IPS DF 4.7 (cell line): ENCODE measurements at regions not wholly inside any gene's neighbourhood (a gene's known extent, or its start where the extent isn't known, plus 50 kb on each side); places are given as distances from the start of the nearest gene placed in this dataset.

Experiments used
- DNase-seq: peaks from one replicate; pipeline ENCODE4 v3.0.0-alpha.2; 2013; ENCODE audit warnings: low spot score; ENCODE audit errors: extremely low read depth

DNA sequence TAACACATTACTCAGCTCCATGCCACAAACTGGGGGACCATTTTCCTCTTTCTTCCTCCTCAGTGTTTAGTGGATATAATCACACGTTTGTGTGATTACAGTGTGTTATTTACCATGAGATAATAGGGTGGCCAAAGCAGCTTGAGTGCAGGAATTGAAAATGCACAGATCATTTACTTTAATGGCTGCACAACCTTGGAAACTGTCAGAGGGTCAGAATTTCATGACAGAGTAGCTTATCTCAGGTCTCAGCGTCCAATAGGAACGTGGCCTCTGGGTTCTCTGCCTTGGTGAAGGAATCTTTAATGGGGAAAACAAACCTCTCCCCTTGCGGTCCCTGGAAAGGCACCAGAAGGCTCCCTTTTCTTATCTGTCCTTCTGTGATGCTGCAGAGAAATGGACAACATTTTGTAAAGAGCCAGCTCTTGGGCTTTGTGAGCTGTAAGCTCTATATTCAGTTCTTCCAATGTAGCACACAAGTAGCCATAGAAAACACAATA is 87.4 kb upstream of the CD180 start:
- no peak for DNase-seq

DNA sequence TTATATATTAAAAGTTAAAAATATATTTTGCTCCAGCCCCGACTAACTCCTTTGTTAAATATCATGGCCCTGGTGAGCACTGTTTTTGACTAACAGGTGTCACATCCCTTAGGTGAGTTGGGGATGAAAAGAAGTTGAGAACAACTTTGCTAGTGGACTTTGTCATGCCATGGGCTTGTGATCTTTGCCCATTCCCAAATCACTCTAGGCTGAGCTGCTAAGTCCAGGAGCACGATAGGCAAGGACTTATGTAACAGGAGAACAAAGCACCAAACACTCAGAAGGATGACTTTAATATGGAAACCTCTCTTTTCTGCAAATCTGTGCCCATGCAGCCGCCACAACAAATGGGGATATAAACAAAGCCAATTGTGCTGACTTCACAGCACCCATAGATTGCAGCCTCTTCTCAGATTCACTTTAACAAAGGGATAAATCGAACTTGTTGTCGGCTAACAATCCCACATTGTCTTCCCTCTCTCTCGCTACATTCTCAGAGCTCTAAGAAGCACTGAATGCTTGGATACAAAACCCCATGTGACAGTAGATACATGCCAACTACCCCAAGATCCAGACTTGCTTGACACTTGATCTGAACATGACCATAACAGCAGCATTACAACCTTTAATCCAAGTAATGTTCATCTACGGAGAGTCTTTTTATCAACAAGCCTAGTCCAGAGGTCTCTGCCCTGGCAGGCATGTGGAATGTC is 86.8 kb upstream of the CD180 start:
- no peak for DNase-seq

DNA sequence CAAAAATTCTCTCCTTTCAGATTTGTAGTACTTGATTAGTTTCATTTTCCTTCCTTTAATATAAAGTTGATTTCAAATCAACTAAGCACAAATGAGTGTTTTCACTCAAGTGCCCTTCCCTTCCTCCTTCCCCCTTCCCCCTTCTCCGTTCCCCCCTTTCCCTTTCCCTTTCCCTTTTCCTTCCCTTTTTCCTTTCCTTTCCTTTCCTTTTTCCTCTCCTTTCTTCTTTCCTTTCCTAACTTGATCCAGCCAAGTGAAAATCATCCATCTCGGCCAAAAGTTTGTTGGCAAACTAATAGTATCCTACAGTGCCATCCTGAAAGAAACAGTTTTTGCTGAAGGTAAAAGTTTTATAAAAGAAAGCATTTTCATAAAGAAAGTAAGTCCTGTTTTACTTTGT is 85.3 kb upstream of the CD180 start:
- DNase-seq, result no peak

DNA sequence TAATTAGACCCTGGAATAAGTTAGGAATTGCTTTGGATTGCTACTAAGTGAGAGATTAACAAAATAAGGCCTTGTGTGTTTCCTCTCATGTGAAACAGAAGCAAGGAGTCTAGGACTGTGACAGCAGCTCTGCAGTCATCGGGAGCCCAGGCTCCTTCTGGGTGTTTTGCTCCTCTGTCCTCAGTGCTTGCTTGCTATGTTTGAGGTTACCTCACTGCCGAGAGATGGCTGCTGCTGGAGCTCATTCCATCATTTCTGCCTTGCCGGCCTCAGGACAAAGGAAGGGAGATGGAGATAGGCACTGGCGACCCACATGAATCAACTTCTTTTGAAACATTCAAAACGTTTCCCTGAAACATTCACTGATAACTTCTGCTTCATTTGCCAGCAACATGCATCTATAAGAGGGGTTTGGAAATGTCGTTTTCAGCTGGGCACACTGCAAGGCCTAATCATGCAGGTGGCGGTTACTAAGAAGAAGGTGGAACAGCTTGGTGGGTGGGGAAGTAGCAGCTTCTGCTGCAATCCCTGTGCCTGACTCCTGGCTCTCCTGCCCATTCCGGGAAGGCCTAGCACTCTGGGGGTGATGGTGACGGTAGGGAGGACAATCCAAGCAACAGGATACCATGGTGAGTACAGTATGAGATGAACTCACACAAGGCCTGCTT is 77.2 kb upstream of the CD180 start:
- DNase-seq, result no peak

DNA sequence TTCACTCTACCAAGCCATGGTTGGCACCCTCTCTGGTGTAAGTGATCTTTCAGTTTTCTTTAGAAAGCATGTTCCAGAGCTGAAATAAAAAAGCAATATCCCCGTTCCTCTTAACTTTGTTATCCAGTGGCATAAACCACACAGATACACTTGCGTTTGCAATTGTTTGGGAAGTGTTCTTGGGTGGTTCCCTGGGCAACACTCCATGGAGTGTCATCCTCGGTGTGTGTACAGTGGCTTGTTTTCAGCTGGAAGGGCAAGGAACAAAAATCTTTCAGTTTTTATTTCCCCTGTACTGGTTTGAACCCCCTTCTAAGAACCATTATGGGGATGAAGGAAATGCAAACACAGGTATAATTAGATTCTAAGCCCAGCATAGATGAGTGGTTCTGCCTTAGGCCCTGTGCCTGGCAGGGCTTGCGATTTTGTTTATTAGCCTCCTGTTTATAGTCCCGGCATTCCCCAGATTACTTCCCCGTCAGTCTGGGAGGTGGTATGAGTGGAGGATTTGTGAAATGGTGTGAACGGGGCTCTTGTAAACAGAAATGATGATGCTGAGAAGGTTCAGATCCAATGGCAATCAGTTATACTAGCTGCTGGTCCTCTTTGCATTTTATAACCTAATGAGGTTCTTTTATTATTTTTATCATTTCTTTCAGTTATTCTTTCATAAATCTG is 76.0 kb upstream of the CD180 start:
- DNase-seq, result no peak

DNA sequence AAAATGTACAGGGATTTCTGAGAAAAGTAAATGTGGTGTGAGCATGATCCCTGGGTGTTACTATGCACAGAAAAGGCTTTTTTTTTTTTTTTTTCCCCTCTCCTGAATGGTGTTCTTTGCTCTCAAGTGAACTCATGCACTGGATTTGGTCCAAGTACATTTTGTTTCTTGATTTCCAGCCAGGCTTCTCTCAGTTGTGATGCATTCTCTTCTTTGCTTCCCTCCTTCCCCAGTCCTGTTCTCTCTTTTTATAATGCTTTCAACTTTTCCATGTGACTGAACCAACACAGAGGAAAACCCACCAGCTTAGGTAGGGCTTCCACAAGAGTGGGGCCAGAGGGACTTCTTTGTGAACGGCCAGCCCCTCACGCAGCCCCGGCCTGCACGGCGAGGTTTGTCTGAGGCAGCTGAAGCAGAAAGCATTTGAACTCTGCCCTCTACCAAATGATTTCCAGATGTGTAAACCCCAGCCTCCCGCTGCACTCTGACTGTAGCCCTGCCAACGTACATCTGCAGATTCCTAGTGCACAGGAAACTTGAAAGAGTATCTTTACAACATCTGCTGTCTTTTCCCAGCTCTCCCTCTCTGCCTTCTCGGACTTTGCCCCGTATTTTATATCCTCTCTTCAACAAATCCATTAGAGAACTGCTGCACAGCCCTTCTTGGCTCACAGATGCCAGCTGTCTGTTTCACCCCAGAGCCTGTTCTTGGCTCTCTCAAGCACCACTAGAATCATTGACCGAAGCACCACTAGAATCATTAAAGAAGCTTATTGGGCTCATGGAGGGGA is 71.8 kb upstream of the CD180 start:
- DNase-seq, result no peak

DNA sequence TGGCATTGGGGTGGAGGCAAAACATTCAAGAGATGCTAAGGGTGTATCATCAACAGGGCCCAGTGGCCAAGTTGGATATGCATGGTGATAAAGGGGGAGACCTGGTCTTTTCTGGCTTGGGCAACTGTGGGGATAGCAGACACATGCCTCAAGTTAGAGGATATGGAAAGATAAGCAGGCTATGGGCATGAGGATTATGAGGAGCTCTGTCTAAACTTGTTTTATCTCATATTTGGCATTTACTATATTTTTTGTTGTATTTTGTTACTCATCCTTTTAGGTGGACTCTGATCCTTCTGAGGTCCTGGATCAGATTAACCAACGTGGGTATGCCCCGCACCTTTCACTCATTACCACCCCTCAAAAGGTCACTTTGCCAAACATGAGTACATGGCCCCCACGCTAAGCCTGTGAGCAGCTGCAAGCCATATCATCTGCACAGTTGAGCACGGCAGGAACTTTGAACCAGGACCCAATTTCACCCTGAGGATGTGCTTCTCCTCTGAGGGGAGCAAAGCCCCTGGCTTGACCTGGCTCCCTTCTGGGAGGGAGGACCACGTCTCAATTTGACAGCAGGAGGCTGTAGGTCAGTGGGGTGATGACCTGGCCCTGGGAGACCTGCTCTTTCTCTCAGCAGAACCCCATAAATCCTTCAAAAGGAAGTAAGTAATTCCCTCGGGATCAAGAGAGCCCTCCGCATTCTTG is 71.1 kb upstream of the CD180 start:
- DNase-seq, result no peak

DNA sequence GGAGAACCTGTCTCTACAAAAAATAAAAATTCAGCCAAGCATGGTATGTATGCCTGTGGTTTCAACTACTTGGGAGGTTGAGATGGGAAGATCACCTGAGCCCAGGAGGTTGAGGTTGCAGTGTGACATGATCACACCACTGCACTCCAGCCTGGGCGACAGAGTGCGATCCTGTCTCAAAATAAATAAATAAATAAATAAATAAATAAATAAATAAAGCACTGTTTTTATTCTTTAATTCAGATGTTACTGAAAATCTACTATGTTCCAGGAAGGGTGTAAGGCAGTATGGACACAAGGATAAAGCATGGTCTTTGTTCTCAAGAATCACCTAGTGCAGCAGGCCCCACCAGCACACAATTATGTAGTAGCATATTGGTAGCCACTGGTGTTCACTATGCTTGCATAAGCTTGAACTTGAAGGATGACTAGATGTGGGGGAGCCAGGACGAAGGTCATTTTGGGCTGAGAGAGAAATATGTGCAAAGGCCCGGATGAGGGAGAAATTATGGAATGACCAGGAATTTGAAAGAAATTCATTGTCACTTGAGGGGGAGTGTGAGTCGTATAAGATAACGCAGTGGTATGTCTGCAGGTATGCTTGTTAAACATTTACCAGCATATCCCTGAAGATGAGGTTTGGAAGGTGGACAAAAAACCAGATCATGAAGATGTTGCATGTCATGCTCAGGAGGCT is 70.2 kb upstream of the CD180 start:
- DNase-seq, result no peak

DNA sequence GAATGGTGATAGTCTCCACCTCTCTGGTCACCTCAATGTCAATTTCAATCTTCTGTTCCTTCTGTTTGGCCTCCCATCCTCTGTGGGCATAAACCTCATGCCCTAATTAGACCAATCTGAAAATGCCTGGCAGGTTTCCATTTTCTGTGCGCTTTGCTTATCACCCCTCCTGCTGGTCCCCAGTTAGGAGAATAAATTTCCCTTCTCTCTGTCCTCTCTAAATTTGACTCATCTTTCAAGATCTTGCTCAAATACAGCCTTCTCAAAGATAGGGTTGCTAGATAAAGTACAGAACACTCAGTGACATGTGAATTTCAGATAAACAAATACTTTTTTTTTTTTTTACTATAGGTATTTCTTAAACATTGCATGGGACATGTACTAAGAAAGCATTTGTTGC is 69.4 kb upstream of the CD180 start:
- DNase-seq, result no peak

DNA sequence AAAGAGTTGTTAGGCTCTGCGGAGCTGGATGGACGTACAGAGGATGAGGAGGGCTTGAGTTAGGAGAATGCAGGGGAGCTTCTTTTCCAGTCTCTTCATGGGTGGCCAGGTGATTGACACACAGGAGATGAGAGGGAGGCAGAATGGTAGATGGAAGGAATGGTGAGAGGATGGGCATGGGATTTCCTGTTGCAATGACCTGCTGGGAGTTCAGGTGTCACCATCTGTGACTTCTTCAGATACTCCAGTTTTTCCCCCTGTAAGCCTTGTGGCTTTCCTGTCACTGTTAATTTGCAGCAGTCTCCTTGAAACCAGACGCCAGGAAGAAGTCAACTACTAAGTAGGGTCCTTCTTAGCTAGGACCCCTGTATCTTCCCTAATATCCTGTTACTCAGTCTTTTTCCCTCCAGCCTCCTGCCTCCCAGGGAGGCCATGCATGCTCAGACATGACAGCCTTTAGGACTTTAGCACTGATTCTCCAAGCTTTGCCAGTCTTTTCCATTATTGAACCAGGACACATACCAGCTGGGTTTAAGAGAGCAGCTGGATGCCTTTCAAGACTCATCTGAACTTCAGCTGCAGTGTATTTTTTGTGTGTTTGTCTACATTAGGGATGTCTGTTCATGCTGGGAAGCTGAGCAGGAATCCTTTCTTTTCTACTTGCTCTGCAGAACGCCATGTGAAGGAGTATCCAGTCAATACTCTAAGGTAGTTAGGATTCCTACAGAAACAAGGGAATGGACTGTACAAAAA is 67.2 kb upstream of the CD180 start:
- DNase-seq, result no peak

DNA sequence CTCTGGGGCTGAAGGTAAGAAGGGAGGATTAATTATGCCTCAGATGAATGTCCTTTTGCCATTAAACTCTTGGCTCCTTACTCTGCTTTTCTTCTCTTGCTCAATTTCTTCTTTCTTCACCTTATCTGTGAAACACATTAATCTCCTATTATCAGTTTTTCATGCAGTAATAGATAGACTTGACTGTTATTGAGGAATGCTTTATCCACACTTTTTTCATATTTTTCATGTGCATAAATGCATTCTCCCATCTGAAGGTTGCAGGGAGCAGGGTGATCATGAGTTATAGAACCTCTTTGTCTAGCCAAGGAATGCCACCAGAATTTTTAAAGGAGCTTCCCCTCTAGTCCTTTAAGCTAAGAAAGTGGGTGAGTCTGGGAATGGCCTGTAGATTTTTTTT is 66.4 kb upstream of the CD180 start:
- DNase-seq, result no peak

DNA sequence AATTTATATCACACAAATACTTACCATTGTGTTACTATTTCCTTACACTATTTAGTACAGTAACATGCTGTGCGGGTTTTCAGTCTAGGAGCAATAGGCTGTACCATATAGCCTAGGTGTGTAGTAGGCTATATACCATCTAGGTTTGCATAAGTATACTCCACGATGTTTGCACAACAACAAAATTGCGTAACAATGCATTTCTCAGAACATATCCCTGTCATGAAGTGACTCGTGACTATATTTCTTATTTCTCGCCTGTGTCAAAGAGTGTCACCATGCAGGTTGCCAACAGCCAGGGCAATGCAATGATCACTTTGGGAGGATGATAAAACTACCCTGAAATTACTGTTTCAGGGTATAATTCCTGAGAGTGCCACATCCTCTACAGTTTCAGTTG is 65.6 kb upstream of the CD180 start:
- DNase-seq, result no peak

DNA sequence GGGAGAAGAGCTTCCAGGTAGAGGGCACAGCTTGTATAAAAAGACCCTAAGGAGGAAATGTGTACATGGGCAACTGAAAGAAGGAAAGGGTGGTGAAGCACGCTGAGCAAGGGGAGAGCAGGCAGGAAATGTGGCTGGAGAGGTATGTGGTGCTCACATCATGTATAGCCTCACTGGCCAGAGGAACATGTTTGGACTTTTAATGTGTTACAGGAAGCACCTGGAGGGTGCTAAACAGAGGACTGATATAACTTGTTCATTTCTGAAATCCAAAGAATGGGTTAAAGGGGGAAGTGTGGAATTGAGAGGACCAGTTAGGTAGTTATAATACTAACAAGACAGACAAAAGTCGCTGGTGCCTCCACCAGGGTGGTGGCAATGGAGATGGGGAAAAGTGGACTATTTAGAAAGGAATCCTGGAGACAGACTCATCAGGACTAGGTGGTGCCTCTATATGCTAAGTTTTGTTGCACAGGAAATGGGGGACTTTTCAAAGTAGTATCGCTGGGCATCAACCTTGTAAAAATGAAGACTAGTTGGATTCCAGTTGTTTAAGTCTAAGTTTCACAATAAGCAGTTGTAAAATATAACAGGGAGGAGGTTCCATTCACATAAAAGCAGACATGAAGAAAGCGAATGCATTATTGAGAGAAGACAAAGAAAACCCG is 63.1 kb upstream of the CD180 start:
- no peak for DNase-seq

DNA sequence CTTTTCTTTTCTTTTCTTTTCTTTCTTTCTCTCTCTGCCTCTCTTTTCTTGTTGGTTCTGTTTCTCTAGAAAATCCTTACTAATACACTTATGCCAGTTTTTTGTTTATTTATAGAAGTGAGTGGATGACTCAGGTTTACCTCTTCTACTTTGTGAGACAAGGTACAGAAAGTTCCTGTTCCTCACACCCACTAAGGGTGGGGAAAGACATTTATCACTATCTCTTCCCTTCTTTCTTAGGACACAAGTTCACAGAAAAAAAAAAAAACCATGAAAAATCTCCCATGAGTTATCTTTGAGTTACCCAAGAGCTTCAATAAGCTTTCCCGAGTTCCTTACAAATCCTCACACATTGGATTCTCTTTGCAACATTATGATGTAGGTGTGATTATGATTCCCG is 60.9 kb upstream of the CD180 start:
- no peak for DNase-seq

DNA sequence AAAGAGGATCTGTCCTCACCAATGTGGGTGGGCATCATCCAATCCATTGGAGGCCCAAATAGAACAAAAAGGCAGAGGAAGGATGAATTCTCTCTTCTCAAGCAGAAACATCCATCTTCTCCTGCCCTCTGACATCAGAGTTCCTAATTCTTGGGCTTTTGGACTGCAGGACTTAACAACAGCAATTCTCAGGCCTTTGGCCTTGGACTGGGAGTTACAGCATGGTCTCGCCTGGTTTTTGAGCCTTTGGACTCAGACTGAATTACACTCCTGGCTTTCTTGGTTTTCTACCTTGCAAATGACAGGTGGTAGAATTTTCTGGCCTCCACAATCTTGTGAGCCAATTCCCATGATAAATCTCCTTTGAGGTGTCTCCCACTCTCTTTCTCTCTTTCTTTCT is 60.5 kb upstream of the CD180 start:
- no peak for DNase-seq

DNA sequence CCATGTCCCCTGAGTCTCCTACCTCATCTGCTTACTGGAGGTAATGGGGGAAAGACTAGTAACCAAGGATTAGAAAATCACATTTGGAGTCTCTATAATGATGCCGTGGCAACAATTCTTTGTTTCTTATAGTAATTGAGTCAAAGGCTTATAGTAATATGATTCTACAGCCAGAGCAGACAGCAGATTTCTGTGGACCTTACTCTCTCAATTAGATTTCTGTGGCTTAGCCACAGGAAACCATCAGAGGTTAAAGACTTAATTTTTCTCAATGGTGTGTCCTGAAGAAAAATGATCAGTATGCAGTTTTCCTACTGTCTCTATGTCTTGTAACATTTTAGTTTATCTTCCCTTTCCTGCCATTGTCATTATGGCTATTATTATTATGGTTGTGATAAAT is 59.3 kb upstream of the CD180 start:
- DNase-seq, result no peak

DNA sequence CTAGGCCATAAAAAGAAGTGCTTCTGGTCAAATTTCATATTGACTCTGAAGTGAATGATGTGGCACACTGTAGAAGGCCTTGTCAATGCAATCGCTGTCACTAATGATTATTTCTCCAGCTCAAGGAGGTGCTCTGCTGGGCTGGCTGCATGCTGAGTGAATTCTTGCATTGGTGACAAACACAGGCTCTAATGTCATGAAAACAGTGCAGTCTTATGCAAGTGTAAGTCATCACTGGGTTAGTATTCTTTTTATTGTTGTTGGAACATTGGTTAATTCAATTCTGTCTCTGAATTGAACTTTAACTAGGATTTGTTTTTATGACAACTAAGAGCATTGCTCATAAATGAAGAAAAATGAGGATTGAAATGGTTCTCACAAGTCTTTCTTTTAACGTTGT is 57.3 kb upstream of the CD180 start:
- no peak for DNase-seq

DNA sequence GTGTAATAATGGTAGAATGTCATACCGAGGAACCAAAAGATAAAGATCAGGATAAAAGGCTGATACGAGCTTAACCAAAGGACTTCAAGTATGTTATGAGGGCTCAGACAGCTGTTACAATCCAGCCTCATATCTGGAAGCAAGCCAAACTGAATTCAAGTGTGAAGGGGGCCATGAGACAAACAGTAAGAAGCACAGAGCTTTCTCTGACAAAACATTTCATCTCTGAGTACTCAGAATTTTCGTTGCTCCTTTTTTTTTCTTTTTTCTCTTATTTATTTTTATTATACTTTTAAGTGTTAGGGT is 52.9 kb upstream of the CD180 start:
- DNase-seq, result no peak
